GM19438 (cell line): ENCODE measurements at regions not wholly inside any gene's neighbourhood (a gene's known extent, or its start where the extent isn't known, plus 50 kb on each side); places are given as distances from the start of the nearest gene placed in this dataset.
"Not testable (repeated sequence)": the region's sequence is repeated elsewhere in the genome, so short reads cannot be mapped to it uniquely, and the experiment has no call there.

Experiments
- ATAC-seq: cut with Tn5 transposase; IDR thresholded peaks from one replicate; pipeline ENCODE4 v1.9.1; 2021; ENCODE audit warnings: low read depth; ENCODE audit not compliant: unreplicated experiment

DNA sequence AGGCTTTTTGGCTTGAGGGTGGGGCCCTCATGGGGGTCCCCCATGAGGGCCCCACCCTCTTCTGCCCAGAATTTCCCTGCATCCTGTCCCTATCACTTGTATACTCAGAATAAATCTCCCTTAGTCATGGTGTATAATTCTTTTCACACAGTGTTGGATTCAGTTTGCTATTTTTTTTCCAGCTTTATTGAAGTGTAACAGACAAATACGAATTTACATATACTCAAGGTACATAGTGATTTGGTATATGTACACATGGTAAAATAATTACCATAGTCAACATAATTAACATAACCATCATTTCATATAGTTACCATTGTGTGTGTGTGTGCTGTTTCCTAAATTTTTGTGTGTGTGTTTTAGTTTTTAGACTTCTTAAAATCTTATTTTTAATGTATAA is 289.4 kb downstream of the CNTNAP3B start:
- ATAC-seq = not testable (repeated sequence)

DNA sequence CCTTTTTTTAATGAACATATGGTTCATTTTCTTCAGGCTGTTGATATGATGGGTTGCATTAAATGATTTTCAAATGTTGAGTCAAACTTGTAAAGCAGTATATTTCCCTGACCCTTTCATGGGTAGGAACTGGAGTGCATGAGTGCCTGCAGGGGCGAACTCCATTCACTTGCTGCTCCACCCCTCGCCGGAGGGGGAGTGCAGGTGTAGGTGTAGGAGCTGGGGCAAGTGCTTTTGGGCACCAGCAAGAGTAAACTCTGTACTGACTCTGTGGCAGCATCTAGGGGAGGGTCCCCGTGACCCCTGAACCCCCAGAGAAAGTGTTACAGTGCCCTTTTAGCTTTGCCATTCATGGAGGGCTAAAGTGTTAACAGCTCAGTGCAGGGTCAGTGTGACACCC is 290.3 kb downstream of the CNTNAP3B start:
- not testable (repeated sequence) for ATAC-seq

DNA sequence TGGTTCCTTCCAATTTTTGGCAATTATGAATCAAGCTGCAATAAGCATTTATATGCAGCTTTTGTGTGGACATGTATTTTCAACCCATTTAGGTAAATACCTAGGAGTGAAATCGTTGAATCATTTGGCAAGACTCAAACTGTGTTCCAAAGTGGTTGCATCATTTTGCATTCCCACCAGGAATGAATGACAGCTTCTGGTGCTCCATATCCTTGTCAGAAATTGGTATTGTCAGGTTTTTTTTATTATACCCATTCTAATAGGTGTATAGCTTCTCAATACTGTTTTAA is 290.7 kb downstream of the CNTNAP3B start:
- ATAC-seq = not testable (repeated sequence)

GRCh38 chr9:41837684-41838561 is 291.3 kb downstream of the CNTNAP3B start:
- not testable (repeated sequence) for ATAC-seq

GRCh38 chr9:41833108-41833507 is 296.1 kb downstream of the CNTNAP3B start:
- ATAC-seq = not testable (repeated sequence)

GRCh38 chr9:41824723-41825122 is 304.5 kb downstream of the CNTNAP3B start:
- not testable (repeated sequence) for ATAC-seq

- not testable (repeated sequence) for ATAC-seq
These were observed 326.5 kb downstream of the CNTNAP3B start for GRCh38 chr9:41802706-41803105.

- not testable (repeated sequence) for ATAC-seq
These were observed 330.5 kb downstream of the CNTNAP3B start for GRCh38 chr9:41798684-41799083.

DNA sequence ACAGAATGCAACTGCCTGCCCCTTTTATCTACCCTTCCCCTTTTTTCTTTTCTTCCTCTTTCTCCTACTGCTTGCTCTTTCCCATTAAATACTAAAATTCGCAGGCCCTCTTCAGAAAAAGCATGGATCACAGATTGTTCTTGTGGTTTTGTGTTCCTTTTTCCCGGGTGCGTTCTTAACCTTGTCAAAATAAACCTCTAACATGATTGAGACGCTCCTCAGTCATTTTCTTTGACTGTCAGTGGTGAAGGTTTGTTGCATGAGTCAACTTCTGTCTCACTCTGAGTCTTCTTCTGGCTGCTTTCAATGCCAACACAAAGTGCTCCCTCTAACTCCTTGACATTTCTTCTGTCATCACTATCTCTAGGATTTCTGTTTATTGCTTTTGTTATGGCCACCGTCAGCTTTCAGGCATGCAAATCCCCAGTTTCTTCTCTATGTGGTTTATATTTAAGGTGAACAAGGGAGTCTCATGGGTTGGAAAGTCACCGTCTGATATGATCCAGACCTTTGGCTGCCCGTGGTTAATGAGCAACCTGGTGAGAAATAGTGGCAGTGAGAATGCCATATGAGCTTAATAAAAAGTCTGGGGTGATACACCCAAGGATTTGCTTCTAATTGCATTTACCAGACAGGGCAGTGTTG is 338.4 kb downstream of the CNTNAP3B start:
- not testable (repeated sequence) for ATAC-seq

DNA sequence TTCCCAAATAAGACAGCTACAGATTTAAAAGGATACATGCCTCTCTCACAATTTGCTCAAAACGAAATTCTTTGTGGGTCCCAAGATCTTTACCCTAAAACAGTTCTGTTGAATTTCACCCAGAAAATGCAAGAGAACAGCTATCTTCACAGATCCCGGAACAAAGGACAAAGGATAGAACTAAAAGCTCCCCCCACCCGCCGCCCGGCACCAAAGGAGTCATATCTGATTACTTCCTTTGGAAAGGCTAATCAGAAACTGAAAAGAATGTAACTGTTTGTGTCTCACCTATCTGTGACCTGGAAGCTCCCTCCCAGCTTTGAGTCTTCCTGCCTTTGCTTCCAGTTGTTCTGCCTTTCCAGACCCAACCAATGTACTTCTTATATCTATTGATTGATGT is 339.2 kb downstream of the CNTNAP3B start:
- ATAC-seq = not testable (repeated sequence)

DNA sequence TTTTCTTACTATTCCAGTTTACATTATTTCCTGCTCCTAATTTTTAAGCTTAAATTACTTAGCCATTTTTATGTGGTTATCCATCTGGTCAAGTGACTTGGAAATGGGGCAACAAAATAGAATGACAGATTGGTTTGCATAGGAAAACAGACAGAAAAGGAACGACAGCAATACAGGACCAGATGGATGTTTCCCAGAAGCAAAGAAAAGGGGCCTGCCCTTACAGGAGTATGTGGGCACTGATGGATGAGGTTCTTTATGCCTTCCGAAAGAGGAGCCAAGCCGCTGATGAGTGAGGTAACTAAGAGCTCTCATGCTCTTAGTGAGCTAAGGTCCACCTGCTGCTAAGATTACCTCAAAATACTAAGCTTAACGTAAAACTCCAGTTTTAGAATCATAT is 339.8 kb downstream of the CNTNAP3B start:
- ATAC-seq = not testable (repeated sequence)

DNA sequence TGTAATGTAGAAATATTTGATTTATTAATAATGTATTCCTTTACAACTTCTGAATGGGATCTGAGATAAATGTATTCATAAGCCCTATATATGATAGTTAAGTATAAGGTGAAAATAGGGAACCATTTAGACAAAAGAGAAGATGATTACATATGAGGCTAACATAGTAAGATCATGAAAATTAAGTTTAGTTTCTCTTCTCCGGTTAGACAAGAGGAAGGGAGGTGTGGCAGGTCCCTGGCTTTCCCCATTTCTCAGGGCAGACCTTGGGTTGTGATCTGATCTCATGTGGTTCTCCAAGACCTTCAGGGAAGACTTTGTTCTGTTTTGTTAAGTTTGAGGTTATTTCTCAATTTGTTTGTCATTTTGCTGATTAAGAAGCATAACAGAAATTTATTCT is 341.3 kb downstream of the CNTNAP3B start:
- not testable (repeated sequence) for ATAC-seq

DNA sequence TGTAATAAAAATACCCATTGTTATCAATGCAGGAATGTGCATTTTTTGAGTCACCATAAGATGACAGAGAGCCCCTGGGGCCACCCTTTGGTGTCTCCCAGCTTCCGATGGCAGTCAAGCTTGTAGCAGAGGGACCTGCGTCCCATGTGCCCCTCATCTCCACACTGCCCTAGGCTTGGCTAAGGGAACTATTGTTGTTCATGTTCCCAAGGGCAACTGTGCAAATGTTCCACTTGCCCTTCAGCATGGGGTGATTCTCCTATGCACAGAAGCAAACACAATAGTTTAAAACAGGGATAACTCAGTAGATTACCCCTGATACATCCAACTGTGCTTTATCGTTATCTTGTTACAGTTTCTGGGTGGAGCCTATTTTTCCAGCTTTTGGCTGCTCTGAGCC is 342.0 kb downstream of the CNTNAP3B start:
- ATAC-seq = not testable (repeated sequence)

DNA sequence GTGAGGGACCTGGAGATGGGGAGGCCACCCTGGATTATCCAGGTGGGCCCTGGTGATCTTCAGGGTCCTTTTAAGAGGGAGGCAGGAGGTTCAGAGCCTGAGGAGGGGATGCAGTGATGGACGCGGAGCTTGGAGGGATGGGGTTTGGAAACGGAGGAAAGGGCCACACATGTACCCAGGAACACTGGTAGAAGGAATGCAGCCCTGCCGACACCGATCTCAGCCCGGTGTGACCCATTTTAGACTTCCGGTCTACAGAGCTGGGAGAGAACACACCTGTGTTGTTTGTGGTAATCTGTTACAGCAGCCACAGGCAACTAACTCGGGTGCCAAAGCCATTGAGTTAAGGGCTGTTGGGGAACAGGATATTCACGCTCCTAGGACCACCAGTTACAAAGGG is 345.2 kb downstream of the CNTNAP3B start:
- ATAC-seq = not testable (repeated sequence)

DNA sequence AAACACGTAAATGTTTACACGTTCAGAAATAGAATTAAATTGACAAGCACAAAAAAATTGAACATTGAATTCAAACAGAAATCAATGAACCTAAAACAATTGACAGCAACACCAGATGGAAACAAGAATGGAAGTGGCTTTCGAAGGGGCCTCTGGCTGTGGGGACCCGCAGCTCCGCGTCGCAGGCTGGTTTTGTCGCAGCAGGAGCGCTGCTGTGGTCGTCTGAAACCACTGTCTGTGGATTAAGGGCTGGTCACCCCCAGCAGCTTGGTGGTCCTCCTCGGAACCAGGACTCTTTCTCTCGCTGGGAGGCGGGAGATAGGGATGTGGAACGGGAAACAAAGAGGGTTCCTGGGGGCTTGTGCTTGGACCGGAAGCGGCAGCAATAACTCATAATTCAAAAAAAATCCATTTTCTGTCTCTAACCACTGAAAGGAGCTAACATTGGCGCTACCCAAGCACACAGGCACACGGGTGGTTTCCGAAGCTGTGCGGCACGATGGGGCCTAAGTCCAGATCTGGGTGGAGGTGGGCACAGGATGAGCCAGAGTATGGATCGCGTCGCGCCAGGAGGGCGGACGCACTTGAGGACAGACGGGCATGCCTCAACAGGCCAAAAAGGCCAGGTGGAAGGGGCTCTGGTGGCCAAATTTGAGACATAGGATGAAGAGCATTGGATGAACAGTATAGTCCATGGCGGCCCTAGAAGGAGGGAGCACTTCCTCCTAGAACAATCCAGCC is 346.0 kb downstream of the CNTNAP3B start:
- not testable (repeated sequence) for ATAC-seq

- ATAC-seq = not testable (repeated sequence)
These were observed 347.3 kb downstream of the CNTNAP3B start for GRCh38 chr9:41781899-41782298.

DNA sequence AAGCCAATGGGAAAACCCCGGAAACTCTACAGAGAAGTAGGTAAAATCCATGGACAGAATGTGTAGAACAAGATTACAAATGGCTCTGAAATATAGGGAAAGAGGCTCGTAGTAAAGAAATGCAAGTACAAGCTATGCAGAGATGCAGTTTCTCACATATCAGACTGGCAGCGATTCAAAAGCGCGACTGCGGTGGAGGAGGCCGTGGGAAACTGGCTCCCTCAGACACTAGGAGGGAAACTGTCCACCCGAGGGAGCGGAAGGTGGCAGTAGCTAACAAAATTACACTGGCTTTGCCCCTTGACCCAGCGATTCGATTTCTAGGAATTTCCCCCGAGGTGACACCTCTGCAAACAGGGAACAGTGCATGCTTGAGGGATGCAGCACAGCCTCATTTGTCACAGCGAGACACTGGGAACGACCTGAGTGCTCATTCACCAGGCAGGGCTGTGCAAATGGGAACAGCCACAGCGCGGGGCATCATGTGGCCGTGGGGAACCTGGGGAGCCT is 349.3 kb downstream of the CNTNAP3B start:
- ATAC-seq = not testable (repeated sequence)

DNA sequence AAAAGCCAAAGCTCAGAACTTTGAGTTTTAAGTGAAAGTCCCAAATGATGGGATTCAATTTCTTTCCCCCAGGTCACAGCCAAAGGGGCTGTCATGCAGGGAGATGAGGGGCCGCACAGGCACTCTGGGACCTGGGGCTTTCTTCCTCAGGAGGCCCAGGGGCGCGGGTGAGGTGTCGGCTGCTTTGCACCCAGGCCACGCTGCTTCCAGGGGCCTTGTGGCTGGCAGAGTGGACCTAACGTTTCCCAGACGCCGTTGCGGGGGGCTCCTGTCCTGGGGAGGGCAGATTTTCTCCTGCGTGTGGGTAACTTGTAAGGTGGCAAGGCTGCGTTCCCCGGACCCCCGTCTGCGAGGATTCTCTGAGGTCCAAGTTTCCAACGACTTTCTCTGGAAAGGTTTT is 350.0 kb downstream of the CNTNAP3B start:
- not testable (repeated sequence) for ATAC-seq

- not testable (repeated sequence) for ATAC-seq
These were observed 350.6 kb downstream of the CNTNAP3B start for GRCh38 chr9:41778535-41779071.

- ATAC-seq = not testable (repeated sequence)
These were observed 351.7 kb downstream of the CNTNAP3B start for GRCh38 chr9:41777536-41777935.

- not testable (repeated sequence) for ATAC-seq
These were observed 356.7 kb downstream of the CNTNAP3B start for GRCh38 chr9:41772541-41772940.
